ENCODE measurements at regions not wholly inside any gene's neighbourhood (a gene's known extent, or its start where the extent isn't known, plus 50 kb on each side); places are given as distances from the start of the nearest gene placed in this dataset.
"Not testable (repeated sequence)": the region's sequence is repeated elsewhere in the genome, so short reads cannot be mapped to it uniquely, and the experiment has no call there.

- Histone ChIP-seq H3K4me1 (ENCODE audit: insufficient read depth, poor library complexity, severe bottlenecking) (no peaks in the 10 kb centered on the region), H3K9me3 (ENCODE audit: severe bottlenecking) (no peaks in the 10 kb centered on the region), H3K27ac (ENCODE audit: poor library complexity, severe bottlenecking) (no peak overlapping the region), H3K36me3 (ENCODE audit: low read depth) (no peaks in the 10 kb centered on the region), H3K4me3 (ENCODE audit: severe bottlenecking) (no peak overlapping the region), H3K27me3 (ENCODE audit: insufficient read depth, poor library complexity, severe bottlenecking) (no peaks in the 10 kb centered on the region)
- no peak for ATAC-seq (ENCODE audit: low read depth)
- no peak for TF ChIP-seq CTCF (IDR thresholded peaks at IDR 0.05; ENCODE audit: poor library complexity, severe bottlenecking)
- no peak for DNase-seq (ENCODE audit: low spot score)
Measured at GRCh38 chr12:24505366-24506015, 443.4 kb downstream of the BCAT1 start.

- H3K4me3 ChIP-seq (ENCODE audit: severe bottlenecking); H3K27me3 ChIP-seq (ENCODE audit: insufficient read depth, poor library complexity, severe bottlenecking); H3K9me3 ChIP-seq (ENCODE audit: severe bottlenecking); H3K4me1 ChIP-seq (ENCODE audit: insufficient read depth, poor library complexity, severe bottlenecking); H3K36me3 ChIP-seq (ENCODE audit: low read depth); ATAC-seq (ENCODE audit: low read depth); H3K27ac ChIP-seq (ENCODE audit: poor library complexity, severe bottlenecking); DNase-seq (ENCODE audit: low spot score): not testable (repeated sequence)
Measured at GRCh38 chr12:24503477-24503876, 445.4 kb downstream of the BCAT1 start.

GRCh38 chr12:24500831-24501230, 448.1 kb downstream of the BCAT1 start:
- no peaks in the 10 kb centered on the region for H3K4me1 ChIP-seq (ENCODE audit: insufficient read depth, poor library complexity, severe bottlenecking)
- peak; percentile 41; the same call in 1 of the 3 replicates for ATAC-seq (ENCODE audit: low read depth)
- no peak for DNase-seq (ENCODE audit: low spot score)
- no peaks in the 10 kb centered on the region for H3K36me3 ChIP-seq (ENCODE audit: low read depth)
- H3K4me3 ChIP-seq (ENCODE audit: severe bottlenecking): no peak overlapping the region
- H3K27me3 ChIP-seq (ENCODE audit: insufficient read depth, poor library complexity, severe bottlenecking): no peaks in the 10 kb centered on the region
- H3K9me3 ChIP-seq (ENCODE audit: severe bottlenecking): no peaks in the 10 kb centered on the region
- no peak for TF ChIP-seq CTCF (IDR thresholded peaks at IDR 0.05; ENCODE audit: poor library complexity, severe bottlenecking)
- no peak overlapping the region for H3K27ac ChIP-seq (ENCODE audit: poor library complexity, severe bottlenecking)

GRCh38 chr12:24500421-24500820, 448.5 kb downstream of the BCAT1 start:
- Histone ChIP-seq H3K4me3 (ENCODE audit: severe bottlenecking) (no peak overlapping the region), H3K27ac (ENCODE audit: poor library complexity, severe bottlenecking) (no peak overlapping the region), H3K36me3 (ENCODE audit: low read depth) (no peaks in the 10 kb centered on the region), H3K27me3 (ENCODE audit: insufficient read depth, poor library complexity, severe bottlenecking) (no peaks in the 10 kb centered on the region), H3K4me1 (ENCODE audit: insufficient read depth, poor library complexity, severe bottlenecking) (no peaks in the 10 kb centered on the region), H3K9me3 (ENCODE audit: severe bottlenecking) (no peaks in the 10 kb centered on the region)
- ATAC-seq (ENCODE audit: low read depth): no peak
- no peak for DNase-seq (ENCODE audit: low spot score)
- no peak for TF ChIP-seq CTCF (IDR thresholded peaks at IDR 0.05; ENCODE audit: poor library complexity, severe bottlenecking)

GRCh38 chr12:24499151-24500146, 449.5 kb downstream of the BCAT1 start:
- H3K36me3 ChIP-seq (ENCODE audit: low read depth): no peaks in the 10 kb centered on the region
- no peak overlapping the region for H3K27ac ChIP-seq (ENCODE audit: poor library complexity, severe bottlenecking)
- DNase-seq (ENCODE audit: low spot score): no peak
- ATAC-seq (ENCODE audit: low read depth): peak; percentile 40; the same call in 1 of the 3 replicates
- no peak overlapping the region for H3K4me3 ChIP-seq (ENCODE audit: severe bottlenecking)
- H3K4me1 ChIP-seq (ENCODE audit: insufficient read depth, poor library complexity, severe bottlenecking): no peaks in the 10 kb centered on the region
- no peak for TF ChIP-seq CTCF (IDR thresholded peaks at IDR 0.05; ENCODE audit: poor library complexity, severe bottlenecking)
- no peaks in the 10 kb centered on the region for H3K9me3 ChIP-seq (ENCODE audit: severe bottlenecking)
- H3K27me3 ChIP-seq (ENCODE audit: insufficient read depth, poor library complexity, severe bottlenecking): no peaks in the 10 kb centered on the region

Measured in RWPE2 (cell line).